ENCODE measurements at regions not wholly inside any gene's neighbourhood (a gene's known extent, or its start where the extent isn't known, plus 50 kb on each side); places are given as distances from the start of the nearest gene placed in this dataset.

DNA sequence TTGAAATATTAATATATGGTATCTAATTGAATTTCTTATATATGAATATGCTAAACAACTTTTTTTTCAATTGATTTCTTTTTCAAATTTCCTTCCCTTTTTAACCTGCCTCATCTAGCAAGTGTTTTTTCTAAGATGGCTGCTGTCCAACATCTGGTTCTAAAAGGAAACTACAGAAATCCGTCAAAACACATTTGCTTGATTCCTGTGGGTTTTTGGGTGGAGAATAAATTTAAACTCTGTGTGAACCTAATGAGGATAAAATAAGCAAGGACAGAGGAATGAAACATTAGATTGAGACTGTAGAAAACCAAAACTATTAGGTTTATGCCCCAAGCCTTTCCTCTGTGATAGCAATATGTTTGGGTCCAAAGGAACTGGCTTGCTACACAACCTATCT is 75.5 kb upstream of the STARD3NL start (continued):
- TF ChIP-seq, protein P1, sequence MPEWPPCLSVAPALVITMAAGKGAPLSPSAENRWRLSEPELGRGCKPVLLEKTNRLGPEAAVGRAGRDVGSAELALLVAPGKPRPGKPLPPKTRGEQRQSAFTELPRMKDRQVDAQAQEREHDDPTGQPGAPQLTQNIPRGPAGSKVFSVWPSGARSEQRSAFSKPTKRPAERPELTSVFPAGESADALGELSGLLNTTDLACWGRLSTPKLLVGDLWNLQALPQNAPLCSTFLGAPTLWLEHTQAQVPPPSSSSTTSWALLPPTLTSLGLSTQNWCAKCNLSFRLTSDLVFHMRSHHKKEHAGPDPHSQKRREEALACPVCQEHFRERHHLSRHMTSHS (tag by site-specific recombination; IDR thresholded peaks at IDR 0.05): no peak
- TF ChIP-seq ZNF544 (tag by site-specific recombination; IDR thresholded peaks at IDR 0.05): no peak

DNA sequence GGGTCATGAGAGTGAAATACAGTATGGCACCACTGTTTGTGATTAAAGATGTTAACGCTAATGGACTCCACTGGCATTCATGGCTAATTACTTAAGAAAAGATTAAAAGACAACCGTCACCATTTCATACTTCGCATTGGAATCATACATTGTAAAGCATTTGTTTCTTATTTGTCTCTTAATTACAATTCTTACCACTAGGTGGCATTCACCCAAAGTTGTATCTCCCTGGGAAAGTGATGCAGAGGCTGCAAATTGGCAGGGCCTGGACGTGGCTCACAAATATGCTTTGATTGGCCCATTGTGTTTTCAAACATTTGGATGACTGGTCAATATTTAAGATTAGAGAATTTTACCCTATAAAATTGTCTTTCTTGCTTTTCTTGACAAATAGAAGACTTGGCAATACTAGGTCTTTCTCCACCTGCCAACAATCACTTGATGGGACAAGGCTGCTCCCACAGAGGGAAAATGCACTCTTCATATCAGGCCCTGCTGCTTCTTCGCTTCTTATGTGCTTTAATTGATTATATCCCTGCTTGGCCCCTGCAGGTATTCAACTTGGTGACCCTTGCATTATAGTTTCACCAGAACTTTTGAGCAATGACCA is 72.1 kb upstream of the STARD3NL start:
- Histone ChIP-seq H3K36me3 (ENCODE audit: control insufficient read depth in 2 of 2, insufficient read depth in 1 of 2, low read length in 2 of 2) (no peaks in the 10 kb centered on the region), H3K27ac (ENCODE audit: extremely low read depth, low read depth, low read length) (no peak overlapping the region), H3K4me1 (ENCODE audit: control insufficient read depth, insufficient read depth, low read length) (no peaks in the 10 kb centered on the region), H3K4me3 (ENCODE audit: low read depth, low read length) (no peak overlapping the region), H3K9me3 (ENCODE audit: control insufficient read depth, insufficient read depth, low read depth, low read length) (no peaks in the 10 kb centered on the region)
- ChIA-PET CTCF (interaction anchor here (0.6 to 4.9 kb wide), 9 partner anchors 15 to 289 kb away, joined by 3 to 49 read pairs (median 4); no protein-coding TSS in a partner anchor), POLR2A (no interaction called here)
- TF ChIP-seq ZNF654 (tag by site-specific recombination; IDR thresholded peaks at IDR 0.05; ENCODE audit: low read depth): peak; percentile 31; the same call in 1 of the 2 replicates
- TF ChIP-seq, protein P2, sequence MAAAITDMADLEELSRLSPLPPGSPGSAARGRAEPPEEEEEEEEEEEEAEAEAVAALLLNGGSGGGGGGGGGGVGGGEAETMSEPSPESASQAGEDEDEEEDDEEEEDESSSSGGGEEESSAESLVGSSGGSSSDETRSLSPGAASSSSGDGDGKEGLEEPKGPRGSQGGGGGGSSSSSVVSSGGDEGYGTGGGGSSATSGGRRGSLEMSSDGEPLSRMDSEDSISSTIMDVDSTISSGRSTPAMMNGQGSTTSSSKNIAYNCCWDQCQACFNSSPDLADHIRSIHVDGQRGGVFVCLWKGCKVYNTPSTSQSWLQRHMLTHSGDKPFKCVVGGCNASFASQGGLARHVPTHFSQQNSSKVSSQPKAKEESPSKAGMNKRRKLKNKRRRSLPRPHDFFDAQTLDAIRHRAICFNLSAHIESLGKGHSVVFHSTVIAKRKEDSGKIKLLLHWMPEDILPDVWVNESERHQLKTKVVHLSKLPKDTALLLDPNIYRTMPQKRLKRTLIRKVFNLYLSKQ (tag by site-specific recombination; IDR thresholded peaks at IDR 0.05; ENCODE audit: borderline replicate concordance): no peak

DNA sequence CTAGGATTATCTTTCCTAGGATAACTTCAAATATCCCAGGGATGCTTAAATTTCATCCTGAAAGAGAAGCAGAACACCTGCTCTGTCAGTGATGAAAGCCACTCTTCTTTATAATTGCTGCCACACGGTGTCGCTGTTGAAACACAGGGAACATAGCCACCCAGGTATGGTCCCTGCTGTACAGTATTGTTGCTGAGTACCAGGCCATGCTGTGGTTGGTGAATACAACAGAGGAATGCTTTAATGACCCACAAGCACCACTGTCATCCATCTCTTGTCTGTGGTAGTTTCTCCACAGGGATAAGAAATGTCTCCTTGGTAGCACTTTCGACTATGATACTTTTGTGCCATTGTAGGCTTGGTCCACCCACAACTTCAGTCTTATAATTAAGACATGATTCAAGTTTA is 70.6 kb upstream of the STARD3NL start:
- Histone ChIP-seq H3K27ac (ENCODE audit: extremely low read depth, low read depth, low read length) (no peak overlapping the region), H3K36me3 (ENCODE audit: control insufficient read depth in 2 of 2, insufficient read depth in 1 of 2, low read length in 2 of 2) (no peaks in the 10 kb centered on the region), H3K9me3 (ENCODE audit: control insufficient read depth, insufficient read depth, low read depth, low read length) (no peaks in the 10 kb centered on the region), H3K4me3 (ENCODE audit: low read depth, low read length) (no peak overlapping the region), H3K4me1 (ENCODE audit: control insufficient read depth, insufficient read depth, low read length) (no peaks in the 10 kb centered on the region)
- ChIA-PET CTCF (interaction anchor here (0.7 to 5.0 kb wide), 16 partner anchors 8 to 267 kb away, joined by 3 to 53 read pairs (median 8); no protein-coding TSS in a partner anchor), POLR2A (no interaction called here)
- peak; percentile 91 for TF ChIP-seq ZNF2 (tag by site-specific recombination; IDR thresholded peaks at IDR 0.05)
- peak; percentile 67 for TF ChIP-seq ZNF654 (tag by site-specific recombination; IDR thresholded peaks at IDR 0.05; ENCODE audit: low read depth)
- TF ChIP-seq ZNF133 (tag by site-specific recombination; IDR thresholded peaks at IDR 0.05): no peak

DNA sequence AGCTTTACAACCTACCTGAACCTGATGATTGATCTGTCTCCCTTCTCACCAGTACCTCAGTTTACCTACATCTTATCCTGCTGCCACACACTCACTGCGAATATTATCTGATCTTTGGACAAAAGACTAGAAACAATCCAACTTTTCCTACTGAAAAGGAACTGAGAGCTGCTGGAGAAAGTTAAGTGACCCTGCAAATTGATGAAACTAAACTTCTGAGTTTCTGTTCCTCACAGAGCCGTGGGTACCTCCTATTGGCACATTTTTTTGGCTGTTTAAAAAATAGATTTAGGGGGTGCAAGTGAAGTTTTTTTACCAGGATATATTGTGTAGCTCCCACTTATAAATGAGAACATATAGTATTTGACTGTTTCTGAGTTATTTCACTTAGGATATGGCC is 66.0 kb upstream of the STARD3NL start:
- no peaks in the 10 kb centered on the region for H3K36me3 ChIP-seq (ENCODE audit: control insufficient read depth in 2 of 2, insufficient read depth in 1 of 2, low read length in 2 of 2)
- POLR2A ChIA-PET: no interaction called here
- H3K4me1 ChIP-seq (ENCODE audit: control insufficient read depth, insufficient read depth, low read length): no peaks in the 10 kb centered on the region
- no peak overlapping the region for H3K4me3 ChIP-seq (ENCODE audit: low read depth, low read length)
- CTCF ChIA-PET: interaction anchor here (0.6 to 1.5 kb wide), 4 partner anchors 10 to 258 kb away, joined by 3 read pairs; no protein-coding TSS in a partner anchor
- H3K27ac ChIP-seq (ENCODE audit: extremely low read depth, low read depth, low read length): no peak overlapping the region
- H3K9me3 ChIP-seq (ENCODE audit: control insufficient read depth, insufficient read depth, low read depth, low read length): no peaks in the 10 kb centered on the region
- TF ChIP-seq, protein P3, sequence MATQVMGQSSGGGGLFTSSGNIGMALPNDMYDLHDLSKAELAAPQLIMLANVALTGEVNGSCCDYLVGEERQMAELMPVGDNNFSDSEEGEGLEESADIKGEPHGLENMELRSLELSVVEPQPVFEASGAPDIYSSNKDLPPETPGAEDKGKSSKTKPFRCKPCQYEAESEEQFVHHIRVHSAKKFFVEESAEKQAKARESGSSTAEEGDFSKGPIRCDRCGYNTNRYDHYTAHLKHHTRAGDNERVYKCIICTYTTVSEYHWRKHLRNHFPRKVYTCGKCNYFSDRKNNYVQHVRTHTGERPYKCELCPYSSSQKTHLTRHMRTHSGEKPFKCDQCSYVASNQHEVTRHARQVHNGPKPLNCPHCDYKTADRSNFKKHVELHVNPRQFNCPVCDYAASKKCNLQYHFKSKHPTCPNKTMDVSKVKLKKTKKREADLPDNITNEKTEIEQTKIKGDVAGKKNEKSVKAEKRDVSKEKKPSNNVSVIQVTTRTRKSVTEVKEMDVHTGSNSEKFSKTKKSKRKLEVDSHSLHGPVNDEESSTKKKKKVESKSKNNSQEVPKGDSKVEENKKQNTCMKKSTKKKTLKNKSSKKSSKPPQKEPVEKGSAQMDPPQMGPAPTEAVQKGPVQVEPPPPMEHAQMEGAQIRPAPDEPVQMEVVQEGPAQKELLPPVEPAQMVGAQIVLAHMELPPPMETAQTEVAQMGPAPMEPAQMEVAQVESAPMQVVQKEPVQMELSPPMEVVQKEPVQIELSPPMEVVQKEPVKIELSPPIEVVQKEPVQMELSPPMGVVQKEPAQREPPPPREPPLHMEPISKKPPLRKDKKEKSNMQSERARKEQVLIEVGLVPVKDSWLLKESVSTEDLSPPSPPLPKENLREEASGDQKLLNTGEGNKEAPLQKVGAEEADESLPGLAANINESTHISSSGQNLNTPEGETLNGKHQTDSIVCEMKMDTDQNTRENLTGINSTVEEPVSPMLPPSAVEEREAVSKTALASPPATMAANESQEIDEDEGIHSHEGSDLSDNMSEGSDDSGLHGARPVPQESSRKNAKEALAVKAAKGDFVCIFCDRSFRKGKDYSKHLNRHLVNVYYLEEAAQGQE (tag by site-specific recombination; IDR thresholded peaks at IDR 0.05): no peak
- TF ChIP-seq ZSCAN23 (tag by site-specific recombination; IDR thresholded peaks at IDR 0.05) (no peak), SCRT2 (tag by site-specific recombination; IDR thresholded peaks at IDR 0.05) (no peak), ZNF596 (tag by site-specific recombination; IDR thresholded peaks at IDR 0.05) (no peak), ZNF792 (tag by site-specific recombination; IDR thresholded peaks at IDR 0.05) (no peak), ZNF747 (tag by site-specific recombination; IDR thresholded peaks at IDR 0.05) (no peak), ZNF529 (tag by site-specific recombination; IDR thresholded peaks at IDR 0.05; ENCODE audit: insufficient replicate concordance) (no peak)
- TF ChIP-seq, protein P1 (tag by site-specific recombination; IDR thresholded peaks at IDR 0.05): no peak
- TF ChIP-seq, protein P4, sequence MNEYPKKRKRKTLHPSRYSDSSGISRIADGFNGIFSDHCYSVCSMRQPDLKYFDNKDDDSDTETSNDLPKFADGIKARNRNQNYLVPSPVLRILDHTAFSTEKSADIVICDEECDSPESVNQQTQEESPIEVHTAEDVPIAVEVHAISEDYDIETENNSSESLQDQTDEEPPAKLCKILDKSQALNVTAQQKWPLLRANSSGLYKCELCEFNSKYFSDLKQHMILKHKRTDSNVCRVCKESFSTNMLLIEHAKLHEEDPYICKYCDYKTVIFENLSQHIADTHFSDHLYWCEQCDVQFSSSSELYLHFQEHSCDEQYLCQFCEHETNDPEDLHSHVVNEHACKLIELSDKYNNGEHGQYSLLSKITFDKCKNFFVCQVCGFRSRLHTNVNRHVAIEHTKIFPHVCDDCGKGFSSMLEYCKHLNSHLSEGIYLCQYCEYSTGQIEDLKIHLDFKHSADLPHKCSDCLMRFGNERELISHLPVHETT (tag by site-specific recombination; IDR thresholded peaks at IDR 0.05): no peak
- TF ChIP-seq, protein P5, sequence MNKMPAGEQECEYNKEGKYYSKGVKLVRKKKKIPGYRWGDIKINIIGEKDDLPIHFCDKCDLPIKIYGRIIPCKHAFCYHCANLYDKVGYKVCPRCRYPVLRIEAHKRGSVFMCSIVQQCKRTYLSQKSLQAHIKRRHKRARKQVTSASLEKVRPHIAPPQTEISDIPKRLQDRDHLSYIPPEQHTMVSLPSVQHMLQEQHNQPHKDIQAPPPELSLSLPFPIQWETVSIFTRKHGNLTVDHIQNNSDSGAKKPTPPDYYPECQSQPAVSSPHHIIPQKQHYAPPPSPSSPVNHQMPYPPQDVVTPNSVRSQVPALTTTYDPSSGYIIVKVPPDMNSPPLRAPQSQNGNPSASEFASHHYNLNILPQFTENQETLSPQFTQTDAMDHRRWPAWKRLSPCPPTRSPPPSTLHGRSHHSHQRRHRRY (tag by site-specific recombination; IDR thresholded peaks at IDR 0.05): no peak
- TF ChIP-seq, protein P6, sequence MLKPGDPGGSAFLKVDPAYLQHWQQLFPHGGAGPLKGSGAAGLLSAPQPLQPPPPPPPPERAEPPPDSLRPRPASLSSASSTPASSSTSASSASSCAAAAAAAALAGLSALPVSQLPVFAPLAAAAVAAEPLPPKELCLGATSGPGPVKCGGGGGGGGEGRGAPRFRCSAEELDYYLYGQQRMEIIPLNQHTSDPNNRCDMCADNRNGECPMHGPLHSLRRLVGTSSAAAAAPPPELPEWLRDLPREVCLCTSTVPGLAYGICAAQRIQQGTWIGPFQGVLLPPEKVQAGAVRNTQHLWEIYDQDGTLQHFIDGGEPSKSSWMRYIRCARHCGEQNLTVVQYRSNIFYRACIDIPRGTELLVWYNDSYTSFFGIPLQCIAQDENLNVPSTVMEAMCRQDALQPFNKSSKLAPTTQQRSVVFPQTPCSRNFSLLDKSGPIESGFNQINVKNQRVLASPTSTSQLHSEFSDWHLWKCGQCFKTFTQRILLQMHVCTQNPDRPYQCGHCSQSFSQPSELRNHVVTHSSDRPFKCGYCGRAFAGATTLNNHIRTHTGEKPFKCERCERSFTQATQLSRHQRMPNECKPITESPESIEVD (tag by site-specific recombination; IDR thresholded peaks at IDR 0.05): no peak

Data from HEK293 (cell line).